IMR-90 (cell line): ENCODE measurements at regions not wholly inside any gene's neighbourhood (a gene's known extent, or its start where the extent isn't known, plus 50 kb on each side); places are given as distances from the start of the nearest gene placed in this dataset.

Experiments
- ATAC-seq: fragments of 200-7000 bp; cut with Tn5 transposase; 2 replicates; pipeline ENCODE4 v1.9.1; 2020; ENCODE audit warnings: low read depth, mild to moderate bottlenecking, moderate library complexity
- BruUV-seq: library from RNA; stranded (reverse); fragments of 400-500 nt; replicated peaks from 2 replicates; lab custom pipeline; 2021; lab: Mats Ljungman, UMichigan
- CTCF ChIA-PET: fragments of 300-600 bp; formaldehyde crosslinking; extraction: SDS; loops from one replicate; lab custom pipeline; 2021; ENCODE audit warnings: antibody characterized with exemption; lab: Yijun Ruan, JAX
- POLR2A ChIA-PET: fragments of 300-600 bp; sonication (Branson Sonifier 250); formaldehyde crosslinking; loops from one replicate; lab custom pipeline; 2022; ENCODE audit warnings: antibody characterized with exemption; ENCODE audit not compliant: unreplicated experiment; lab: Charles Lee
- DNase-seq: peaks from one replicate; pipeline ENCODE4 v3.0.0; 2013
- H2AFZ ChIP-seq: replicated peaks from 2 replicates; pipeline ENCODE3; 2013; ENCODE audit warnings: low read length, mild to moderate bottlenecking; ENCODE audit not compliant: poor library complexity
- H2AK5ac ChIP-seq: 2 replicates; pipeline ENCODE4 v1.6.1; 2013; ENCODE audit warnings: low read depth, low read length, inconsistent platforms
- H2AK9ac ChIP-seq: replicated peaks from 2 replicates; pipeline ENCODE3; 2013; ENCODE audit warnings: mild to moderate bottlenecking, low read depth, low read length, moderate library complexity; ENCODE audit not compliant: poor library complexity
- H2BK120ac ChIP-seq: 2 replicates; pipeline ENCODE4 v1.6.1; 2013; ENCODE audit warnings: low read depth, low read length, inconsistent platforms
- H2BK15ac ChIP-seq: 3 replicates; pipeline ENCODE4 v1.6.1; 2013; ENCODE audit warnings: low read depth, low read length, inconsistent platforms
- H2BK20ac ChIP-seq: 2 replicates; pipeline ENCODE4 v1.6.1; 2013; ENCODE audit warnings: low read depth, mild to moderate bottlenecking, inconsistent platforms, low read length, moderate library complexity
- H2BK5ac ChIP-seq: 2 replicates; pipeline ENCODE4 v1.6.1; 2013; ENCODE audit warnings: mild to moderate bottlenecking, low read depth, low read length, inconsistent platforms; ENCODE audit not compliant: poor library complexity, severe bottlenecking
- H3K14ac ChIP-seq: replicated peaks from 2 replicates; pipeline ENCODE4 v1.6.1; 2013; ENCODE audit warnings: low read depth, low read length, inconsistent platforms
- H3K18ac ChIP-seq: 2 replicates; pipeline ENCODE4 v1.6.1; 2013; ENCODE audit warnings: low read depth, low read length, control low read depth
- H3K23ac ChIP-seq: 2 replicates; pipeline ENCODE4 v1.6.1; 2013; ENCODE audit warnings: low read depth, low read length, inconsistent platforms
- H3K27ac ChIP-seq: 2 replicates; pipeline ENCODE4 v1.5.1; 2013; ENCODE audit warnings: mild to moderate bottlenecking, control low read depth, low read length; ENCODE audit not compliant: insufficient read depth
- H3K27me3 ChIP-seq: 2 replicates; pipeline ENCODE4 v1.6.1; 2013; ENCODE audit warnings: low read length; ENCODE audit not compliant: control insufficient read depth, insufficient read depth
- H3K36me3 ChIP-seq: 2 replicates; pipeline ENCODE4 v1.6.1; 2013; ENCODE audit warnings: low read length, mixed read lengths; ENCODE audit not compliant: control insufficient read depth, insufficient read depth
- H3K4ac ChIP-seq: 2 replicates; pipeline ENCODE4 v1.6.1; 2013; ENCODE audit warnings: low read depth, low read length, inconsistent platforms
- H3K4me1 ChIP-seq: 2 replicates; pipeline ENCODE4 v1.6.1; 2013; ENCODE audit warnings: low read length, mixed read lengths; ENCODE audit not compliant: control insufficient read depth, insufficient read depth
- H3K4me2 ChIP-seq: 2 replicates; pipeline ENCODE4 v1.6.1; 2013; ENCODE audit warnings: low read depth, mild to moderate bottlenecking, control low read depth, low read length, moderate library complexity
- H3K4me3 ChIP-seq: 2 replicates; pipeline ENCODE4 v1.5.1; 2013; ENCODE audit warnings: low read depth, mild to moderate bottlenecking, control low read depth, low read length, moderate library complexity; ENCODE audit not compliant: insufficient read depth
- H3K56ac ChIP-seq: 2 replicates; pipeline ENCODE4 v1.6.1; 2013; ENCODE audit warnings: low read length, inconsistent platforms; ENCODE audit not compliant: insufficient read depth; ENCODE audit errors: extremely low read depth
- H3K79me1 ChIP-seq, 2 experiments: 2 replicates each; pipeline ENCODE4 v1.6.1; 2013; ENCODE audit warnings: low read length in 2 of 2, inconsistent platforms in 1 of 2, low read depth in 1 of 2
- H3K9ac ChIP-seq: 2 replicates; pipeline ENCODE4 v1.6.1; 2013; ENCODE audit warnings: low read depth, low read length, control low read depth
- H3K9me1 ChIP-seq: 2 replicates; pipeline ENCODE4 v1.6.1; 2013; ENCODE audit warnings: low read length, inconsistent platforms; ENCODE audit not compliant: insufficient read depth
- H3K9me3 ChIP-seq: 2 replicates; pipeline ENCODE4 v1.6.1; 2013; ENCODE audit warnings: low read length; ENCODE audit not compliant: control insufficient read depth, insufficient read depth
- H4K20me1 ChIP-seq: 2 replicates; pipeline ENCODE4 v1.6.1; 2013; ENCODE audit warnings: low read length, inconsistent platforms; ENCODE audit not compliant: insufficient read depth
- H4K5ac ChIP-seq: 2 replicates; pipeline ENCODE4 v1.6.1; 2013; ENCODE audit warnings: mild to moderate bottlenecking, low read depth, low read length, control low read depth
- H4K8ac ChIP-seq, 2 experiments: 2 replicates each; pipeline ENCODE4 v1.6.1; 2013; ENCODE audit warnings: low read depth in 2 of 2, low read length in 2 of 2, control low read depth in 1 of 2, inconsistent platforms in 1 of 2
- H4K91ac ChIP-seq: 2 replicates; pipeline ENCODE4 v1.6.1; 2013; ENCODE audit warnings: low read depth, low read length, inconsistent platforms; ENCODE audit not compliant: insufficient read depth
- CEBPB ChIP-seq: IDR thresholded peaks from 2 replicates; pipeline ENCODE4 v1.6.1; 2012; ENCODE audit warnings: low read depth, low read length, improper control_type of control experiment
- MAFK ChIP-seq: IDR thresholded peaks from 2 replicates; pipeline ENCODE4 v1.6.1; 2012; ENCODE audit warnings: low read depth, low read length, improper control_type of control experiment
- MAZ ChIP-seq: IDR thresholded peaks from 2 replicates; pipeline ENCODE4 v1.6.1; 2012; ENCODE audit warnings: low read depth, mild to moderate bottlenecking, low read length, improper control_type of control experiment, moderate library complexity, borderline replicate concordance
- MXI1 ChIP-seq: IDR thresholded peaks from 2 replicates; pipeline ENCODE4 v1.6.1; 2012; ENCODE audit warnings: low read depth, mild to moderate bottlenecking, low read length, moderate library complexity, borderline replicate concordance
- NFE2L2 ChIP-seq: fragments of 150-350 bp; IDR thresholded peaks from 2 replicates; pipeline ENCODE4 v1.6.1; 2016; ENCODE audit warnings: low read depth, mild to moderate bottlenecking, low read length
- RCOR1 ChIP-seq: IDR thresholded peaks from 2 replicates; pipeline ENCODE4 v1.6.1; 2012; ENCODE audit warnings: mild to moderate bottlenecking, low read length, improper control_type of control experiment; ENCODE audit not compliant: insufficient replicate concordance
- RFX5 ChIP-seq: IDR thresholded peaks from 2 replicates; pipeline ENCODE4 v1.8.0; 2012; ENCODE audit warnings: low read depth, mild to moderate bottlenecking, low read length, moderate library complexity
- WGBS, 2 experiments: methylation state at CpG; one replicate each; pipeline versions ENCODE4 v1.1.5 to v1.1.7; 2013; ENCODE audit warnings: missing lambda C conversion rate in 2 of 2; ENCODE audit not compliant: insufficient read length in 1 of 2; ENCODE audit errors: extremely low coverage in 2 of 2; 5-methylcytosine and 5-hydroxymethylcytosine counted together
- dilution Hi-C: fragments of 300-500 bp; cut with HindIII; formaldehyde crosslinking; loops from one replicate; pipeline ENCODE4 v1.14.3; 2018; ENCODE audit warnings: low sequenced_read_pairs; ENCODE audit not compliant: unreplicated experiment
- in situ Hi-C: fragments of 300-500 bp; cut with MboI; formaldehyde crosslinking; loops from 3 replicates; pipeline ENCODE4 v1.14.3; 2019; ENCODE audit warnings: low sequenced_read_pairs, inconsistent platforms, mixed read lengths
- intact Hi-C: fragments of 100-400 bp; cut with micrococcal nuclease; formaldehyde crosslinking; loops from 2 replicates; pipeline ENCODE4 v1.10.0; 2022
- TF ChIP-seq, protein P1 (sequence below): fragments of 150-350 bp; IDR thresholded peaks from 2 replicates; pipeline ENCODE4 v1.6.1; 2017; ENCODE audit warnings: mild to moderate bottlenecking, antibody characterized with exemption, low read length, low read depth
- TF ChIP-seq, protein P2 (sequence below): fragments of 150-350 bp; IDR thresholded peaks from 2 replicates; pipeline ENCODE4 v1.6.1; 2016; ENCODE audit warnings: low read depth, mild to moderate bottlenecking, low read length, moderate library complexity, borderline replicate concordance
- TF ChIP-seq, protein P3 (sequence below): conservative IDR thresholded peaks from 2 replicates; pipeline ENCODE4 v1.5.1; 2012; ENCODE audit warnings: mild to moderate bottlenecking, low read depth, low read length, improper control_type of control experiment

DNA sequence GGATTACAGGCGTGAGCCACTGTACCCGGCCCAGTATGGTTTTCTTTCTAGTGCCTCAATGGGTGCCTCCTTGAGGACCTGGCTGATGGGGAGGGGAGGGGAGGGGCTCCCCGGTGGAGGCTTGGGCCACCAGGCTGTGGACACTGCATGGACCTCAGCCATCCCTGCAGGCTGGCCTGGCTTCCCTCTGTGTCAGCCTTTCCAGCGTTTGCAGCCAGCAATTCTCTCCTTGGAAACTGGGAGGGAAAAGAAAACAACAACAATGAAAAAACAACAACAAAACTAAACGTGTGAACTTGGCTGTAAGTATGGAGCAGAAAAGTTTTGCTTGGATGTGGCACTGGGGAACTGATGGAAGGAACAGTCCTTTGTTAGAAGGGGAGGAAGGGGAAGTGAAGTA, 159.3 kb downstream of the GLI2 start:
- Histone ChIP-seq H2BK15ac (no peak overlapping the region), H3K9me3 (no peaks in the 10 kb centered on the region), H3K18ac (no peak overlapping the region), H2AK5ac (no peak overlapping the region), H3K56ac (no peak overlapping the region), H2BK120ac (no peak overlapping the region), H3K4ac (no peak overlapping the region), H3K4me1 (peaks cover 28% of the 10 kb centered on the region), H3K27me3 (no peaks in the 10 kb centered on the region), H3K27ac (no peak overlapping the region), H2AFZ (no peak overlapping the region), H3K23ac (no peak overlapping the region; the same call in 1 of the 2 replicates), H2AK9ac (no peak overlapping the region), H3K4me3 (no peak overlapping the region), H4K5ac (no peak overlapping the region), H4K91ac (no peak overlapping the region), H3K9ac (no peak overlapping the region), H2BK20ac (no peak overlapping the region), H4K20me1 (peaks cover 34% of the 10 kb centered on the region), H4K8ac (no peak overlapping the region), H3K14ac (no peak overlapping the region), H3K79me1 (peaks cover 45 to 88% of the 10 kb centered on the region in 2 experiments), H2BK5ac (no peak overlapping the region), H3K36me3 (peaks cover 7% of the 10 kb centered on the region), H3K4me2 (no peak overlapping the region), H3K9me1 (peaks cover 40% of the 10 kb centered on the region)
- no TSS peak for BruUV-seq
- intact Hi-C loops (no loop called here), dilution Hi-C loops (no loop called here), in situ Hi-C loops (no loop called here)
- CTCF ChIA-PET = no interaction called here
- POLR2A ChIA-PET = no interaction called here
- no CpG with 5 or more reads among the region's 5 CpGs for WGBS, 2 experiments
- DNase-seq (no peak), ATAC-seq (no peak)
- TF ChIP-seq NFE2L2 = no peak
- TF ChIP-seq MXI1 = no peak
- TF ChIP-seq RFX5 = no peak
- TF ChIP-seq, protein P1, sequence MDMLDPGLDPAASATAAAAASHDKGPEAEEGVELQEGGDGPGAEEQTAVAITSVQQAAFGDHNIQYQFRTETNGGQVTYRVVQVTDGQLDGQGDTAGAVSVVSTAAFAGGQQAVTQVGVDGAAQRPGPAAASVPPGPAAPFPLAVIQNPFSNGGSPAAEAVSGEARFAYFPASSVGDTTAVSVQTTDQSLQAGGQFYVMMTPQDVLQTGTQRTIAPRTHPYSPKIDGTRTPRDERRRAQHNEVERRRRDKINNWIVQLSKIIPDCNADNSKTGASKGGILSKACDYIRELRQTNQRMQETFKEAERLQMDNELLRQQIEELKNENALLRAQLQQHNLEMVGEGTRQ = no peak
- TF ChIP-seq, protein P2, sequence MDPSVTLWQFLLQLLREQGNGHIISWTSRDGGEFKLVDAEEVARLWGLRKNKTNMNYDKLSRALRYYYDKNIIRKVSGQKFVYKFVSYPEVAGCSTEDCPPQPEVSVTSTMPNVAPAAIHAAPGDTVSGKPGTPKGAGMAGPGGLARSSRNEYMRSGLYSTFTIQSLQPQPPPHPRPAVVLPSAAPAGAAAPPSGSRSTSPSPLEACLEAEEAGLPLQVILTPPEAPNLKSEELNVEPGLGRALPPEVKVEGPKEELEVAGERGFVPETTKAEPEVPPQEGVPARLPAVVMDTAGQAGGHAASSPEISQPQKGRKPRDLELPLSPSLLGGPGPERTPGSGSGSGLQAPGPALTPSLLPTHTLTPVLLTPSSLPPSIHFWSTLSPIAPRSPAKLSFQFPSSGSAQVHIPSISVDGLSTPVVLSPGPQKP = no peak
- TF ChIP-seq MAZ = no peak
- no peak for TF ChIP-seq MAFK
- no peak for TF ChIP-seq CEBPB
- TF ChIP-seq, protein P3, sequence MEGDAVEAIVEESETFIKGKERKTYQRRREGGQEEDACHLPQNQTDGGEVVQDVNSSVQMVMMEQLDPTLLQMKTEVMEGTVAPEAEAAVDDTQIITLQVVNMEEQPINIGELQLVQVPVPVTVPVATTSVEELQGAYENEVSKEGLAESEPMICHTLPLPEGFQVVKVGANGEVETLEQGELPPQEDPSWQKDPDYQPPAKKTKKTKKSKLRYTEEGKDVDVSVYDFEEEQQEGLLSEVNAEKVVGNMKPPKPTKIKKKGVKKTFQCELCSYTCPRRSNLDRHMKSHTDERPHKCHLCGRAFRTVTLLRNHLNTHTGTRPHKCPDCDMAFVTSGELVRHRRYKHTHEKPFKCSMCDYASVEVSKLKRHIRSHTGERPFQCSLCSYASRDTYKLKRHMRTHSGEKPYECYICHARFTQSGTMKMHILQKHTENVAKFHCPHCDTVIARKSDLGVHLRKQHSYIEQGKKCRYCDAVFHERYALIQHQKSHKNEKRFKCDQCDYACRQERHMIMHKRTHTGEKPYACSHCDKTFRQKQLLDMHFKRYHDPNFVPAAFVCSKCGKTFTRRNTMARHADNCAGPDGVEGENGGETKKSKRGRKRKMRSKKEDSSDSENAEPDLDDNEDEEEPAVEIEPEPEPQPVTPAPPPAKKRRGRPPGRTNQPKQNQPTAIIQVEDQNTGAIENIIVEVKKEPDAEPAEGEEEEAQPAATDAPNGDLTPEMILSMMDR = no peak
- no peak for TF ChIP-seq RCOR1
